DMS 273 treated with DMSO at 0.1 percent for 48 hours (cell line): ENCODE measurements at regions not wholly inside any gene's neighbourhood (a gene's known extent, or its start where the extent isn't known, plus 50 kb on each side); places are given as distances from the start of the nearest gene placed in this dataset.

Source experiments
- DNase-seq: peaks from one replicate; lab custom pipeline; 2025; lab: John Stamatoyannopoulos, UW

DNA sequence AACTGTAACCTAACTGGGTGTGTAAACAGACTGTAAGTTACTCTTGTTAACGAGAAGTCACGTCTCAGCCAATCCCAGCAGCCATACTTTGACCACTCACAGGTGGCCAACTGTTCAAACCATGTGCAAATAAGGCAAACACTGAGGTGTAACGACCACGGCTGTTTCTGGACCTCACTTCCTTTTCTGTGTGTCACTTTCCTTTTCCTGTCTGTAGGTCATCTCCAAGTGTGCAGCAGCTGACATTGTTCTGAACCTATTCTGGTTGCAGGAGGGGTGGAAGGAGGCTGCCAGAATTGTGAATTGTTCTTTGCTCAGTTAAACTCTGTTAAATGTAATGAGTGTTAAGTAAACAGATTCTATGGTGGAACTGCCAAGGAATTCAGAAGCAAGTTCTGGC lies 627.4 kb downstream of the KCNJ2 start:
- DNase-seq: no peak

DNA sequence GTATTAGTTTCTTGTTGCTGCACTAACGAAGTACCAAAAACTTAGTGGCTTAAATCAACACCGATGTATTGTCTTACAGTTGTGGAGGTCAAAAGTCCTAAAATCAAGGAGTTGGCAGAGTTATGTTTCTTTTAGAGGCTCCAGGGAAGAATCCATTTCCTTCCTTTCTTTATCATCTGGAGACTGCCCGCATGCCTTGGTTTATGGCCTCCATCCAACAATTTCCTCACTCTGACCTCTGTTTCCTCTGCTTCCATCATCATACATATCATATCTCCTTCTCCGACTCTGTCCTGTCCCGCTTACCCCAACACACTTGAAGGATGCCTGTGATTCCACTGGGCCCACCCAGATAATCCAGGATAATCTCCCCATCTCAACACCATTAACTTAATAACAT lies 627.8 kb downstream of the KCNJ2 start:
- DNase-seq: no peak

DNA sequence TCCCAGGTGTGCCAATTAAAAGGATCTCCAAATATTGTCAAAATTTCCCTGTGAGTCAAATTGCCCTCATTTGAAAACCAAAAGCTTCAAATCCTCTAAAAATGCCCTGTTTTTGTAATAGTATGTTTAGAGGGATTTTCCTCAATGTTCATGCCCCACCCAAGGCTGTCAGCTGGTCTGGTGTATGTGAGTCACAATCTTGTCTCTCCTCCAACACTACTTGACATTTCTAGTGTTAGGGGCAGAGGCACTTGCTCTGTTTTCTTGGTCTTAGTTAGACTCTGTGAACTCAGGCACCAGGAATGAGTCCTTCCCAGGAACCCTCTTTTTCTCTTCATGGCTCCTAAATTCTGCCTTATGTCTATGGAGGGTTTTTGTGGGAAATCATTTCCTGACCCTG lies 634.8 kb downstream of the KCNJ2 start:
- DNase-seq: no peak

DNA sequence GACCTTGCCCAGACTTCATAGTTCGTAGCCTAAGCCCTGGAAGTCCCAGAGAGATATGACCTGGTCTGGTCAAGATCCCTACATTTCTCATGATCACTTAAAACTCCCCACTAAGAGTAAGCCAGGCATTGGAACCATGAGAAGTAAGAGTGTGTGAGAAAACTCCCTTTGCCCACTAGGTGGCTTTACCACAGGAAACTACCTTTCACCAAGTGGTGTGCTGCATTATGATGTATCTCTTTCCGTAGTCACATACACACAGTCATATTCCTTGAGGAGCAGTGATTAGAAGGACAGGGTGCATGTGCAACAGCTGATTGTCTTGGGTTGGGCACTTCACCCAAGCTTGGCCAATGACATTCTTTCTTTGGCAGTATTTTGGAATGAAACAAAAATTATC lies 639.3 kb downstream of the KCNJ2 start:
- DNase-seq: no peak

DNA sequence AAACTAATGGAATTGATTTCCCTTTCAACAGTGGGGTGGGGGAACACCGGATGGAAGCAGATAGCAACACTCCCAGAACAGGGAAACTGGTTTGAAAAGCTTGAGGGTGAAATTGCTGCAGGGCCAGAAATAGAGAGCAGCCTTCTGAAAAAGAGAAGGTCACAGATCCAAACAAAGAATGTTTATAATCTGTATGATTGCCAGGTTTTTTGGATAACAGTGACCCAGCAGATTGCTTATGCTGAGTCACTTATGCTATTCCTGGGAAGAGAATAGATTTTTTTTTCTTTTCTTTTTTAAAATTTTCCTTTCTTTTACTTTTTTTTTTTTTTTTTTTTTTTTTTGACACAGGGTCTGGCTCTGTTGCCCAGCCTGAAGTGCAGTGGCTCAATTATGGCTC lies 641.3 kb downstream of the KCNJ2 start:
- DNase-seq: no peak

DNA sequence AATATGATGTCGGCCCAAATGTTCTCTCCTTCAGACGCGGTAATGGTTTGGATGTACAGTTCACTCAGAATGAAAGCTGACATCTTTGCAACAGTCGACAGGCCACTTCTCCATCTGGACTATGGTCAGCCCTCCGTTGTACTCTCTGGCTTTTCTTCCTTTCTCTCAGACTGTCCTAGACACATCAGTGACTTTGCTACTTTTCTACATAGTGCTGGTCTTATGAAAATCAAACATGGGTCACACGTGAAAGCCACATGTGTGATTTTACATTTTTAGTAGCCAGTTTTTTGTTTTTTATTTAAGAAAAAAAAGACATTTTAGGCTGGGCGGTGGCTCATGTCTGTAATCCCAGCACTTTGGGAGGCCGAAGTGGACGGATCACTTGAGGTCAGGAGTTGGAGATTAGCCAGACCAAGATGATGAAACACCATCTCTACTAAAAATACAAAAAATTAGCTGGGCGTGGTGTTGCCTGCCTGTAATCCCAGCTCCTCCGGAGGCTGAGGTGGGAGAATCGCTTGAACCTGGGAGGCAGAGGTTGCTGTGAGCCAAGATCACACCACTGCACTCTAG lies 644.1 kb downstream of the KCNJ2 start:
- DNase-seq: no peak

DNA sequence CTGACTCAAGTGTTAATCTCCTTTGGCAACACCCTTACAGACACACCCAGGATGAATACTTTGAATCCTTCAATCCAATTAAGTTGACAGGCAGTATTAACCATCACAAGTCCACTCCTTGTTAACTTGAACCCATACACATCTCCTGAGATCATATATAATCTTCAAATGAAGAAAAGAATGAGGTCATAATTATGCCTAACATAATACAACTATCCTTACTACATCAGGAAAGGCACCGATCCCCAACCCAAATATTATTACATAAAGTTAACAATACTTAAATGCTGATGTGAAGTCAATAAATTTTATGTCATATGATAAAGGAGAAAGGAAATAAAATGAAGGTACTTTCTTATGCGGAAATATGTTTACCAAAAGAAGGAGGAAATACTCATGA lies 649.9 kb downstream of the KCNJ2 start:
- no peak for DNase-seq

DNA sequence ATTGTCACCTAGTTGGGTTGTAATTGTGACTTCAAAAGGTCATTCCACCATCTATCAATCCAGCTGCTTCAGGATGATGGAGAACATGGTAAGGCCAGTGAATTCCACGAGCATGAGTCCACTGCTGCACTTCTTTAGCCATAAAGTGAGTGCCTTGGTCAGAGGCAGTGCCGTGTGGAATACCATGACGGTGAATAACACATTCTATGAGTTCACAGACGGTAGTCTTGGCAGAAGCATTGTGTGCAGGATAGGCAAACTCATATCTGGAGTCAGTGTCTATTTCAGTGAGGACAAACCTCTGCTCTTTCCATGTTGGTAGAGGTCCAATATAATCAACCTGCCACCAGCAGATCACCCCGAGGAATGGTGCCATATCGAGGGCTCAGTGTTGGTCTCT lies 650.9 kb downstream of the KCNJ2 start:
- no peak for DNase-seq

DNA sequence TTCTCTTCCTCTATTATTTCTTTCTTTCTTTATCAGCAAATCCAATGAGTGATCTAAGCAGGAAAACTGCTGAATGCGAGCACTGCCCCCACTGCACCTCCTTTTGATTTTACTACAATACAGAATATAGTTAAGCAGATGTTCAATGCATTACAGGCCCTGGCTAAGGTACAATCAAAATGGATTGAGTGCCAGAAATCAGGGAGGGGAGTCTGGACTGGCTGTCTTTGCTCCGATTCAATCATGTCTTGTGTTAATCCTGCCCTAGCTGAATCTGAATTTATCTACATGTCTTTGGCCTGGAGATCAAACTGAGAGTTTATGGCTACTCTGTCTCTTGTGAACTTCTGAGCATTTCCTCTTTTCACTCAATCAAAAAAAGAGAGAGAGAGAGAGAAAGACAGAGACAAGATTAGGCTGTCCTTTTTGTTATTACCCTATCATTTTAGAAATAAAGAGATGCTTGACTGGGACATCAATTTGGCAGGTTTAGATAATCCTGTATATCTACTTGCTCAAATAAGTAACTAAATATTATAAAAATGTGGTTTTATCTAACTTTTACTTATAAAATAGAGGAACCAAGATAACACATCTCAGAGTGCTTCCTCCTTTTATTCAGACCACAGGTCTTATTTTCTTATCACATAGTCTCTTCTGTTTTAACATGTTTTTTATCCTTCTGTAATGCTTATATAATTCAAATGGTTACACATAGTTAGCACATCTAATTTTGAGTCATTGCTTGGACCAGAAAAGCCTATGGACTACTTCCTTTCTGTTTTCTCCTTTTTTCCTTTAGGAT lies 656.2 kb downstream of the KCNJ2 start:
- DNase-seq: no peak

DNA sequence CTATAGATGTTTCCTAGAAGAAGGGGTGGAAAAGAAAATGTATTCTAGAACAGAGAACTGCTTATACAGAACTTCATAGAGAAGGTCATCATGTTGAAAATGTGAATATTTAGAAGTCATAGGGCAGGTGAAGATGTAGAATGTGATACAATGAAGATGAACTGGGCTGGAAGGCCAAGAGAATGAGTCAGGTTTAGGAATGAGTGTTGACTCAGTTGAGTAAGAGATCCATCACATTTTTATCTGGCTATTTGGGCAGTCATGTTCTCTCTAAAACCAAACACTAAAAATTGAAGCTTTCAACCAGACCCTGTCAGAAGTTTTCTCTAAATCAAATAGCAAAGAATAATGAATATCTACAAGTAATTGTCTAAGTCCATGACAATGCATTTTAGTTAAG lies 660.5 kb downstream of the KCNJ2 start:
- DNase-seq: no peak

DNA sequence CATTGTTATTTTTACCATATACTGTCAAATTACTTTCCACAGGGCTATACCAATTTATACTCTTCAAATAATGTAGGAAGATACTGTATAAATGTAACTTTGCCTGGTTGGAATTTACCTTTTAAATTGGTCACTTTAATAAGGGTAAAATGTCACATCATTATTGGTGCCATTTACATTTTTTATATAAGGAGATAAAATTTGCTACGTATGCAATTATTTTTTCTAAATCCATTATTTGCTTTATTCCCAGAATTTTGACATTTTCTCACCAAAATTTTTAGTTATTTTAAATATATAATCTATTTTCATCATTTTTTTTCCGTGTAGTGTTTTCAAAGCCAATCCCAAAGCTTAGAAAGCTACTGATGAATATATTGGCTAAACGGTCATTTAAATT lies 664.7 kb downstream of the KCNJ2 start:
- no peak for DNase-seq

DNA sequence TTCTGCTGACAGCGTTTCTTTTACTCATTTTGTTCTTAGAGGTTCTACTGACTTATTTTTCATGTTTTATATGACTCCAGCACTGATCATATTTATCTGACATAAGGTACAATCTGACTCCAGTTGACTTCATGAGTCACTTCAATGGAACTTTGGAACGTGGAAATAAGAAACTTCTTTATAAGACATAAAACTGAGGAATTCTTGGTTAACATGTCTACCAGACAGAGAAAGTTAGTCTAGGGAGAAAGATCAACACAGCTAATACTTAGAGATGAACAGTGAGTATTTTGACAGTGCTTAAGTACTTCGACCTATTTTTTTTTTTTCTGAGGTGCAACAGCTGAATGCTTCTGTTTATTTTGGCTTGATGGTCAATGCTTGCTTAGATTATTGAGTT lies 679.5 kb downstream of the KCNJ2 start:
- DNase-seq: no peak

DNA sequence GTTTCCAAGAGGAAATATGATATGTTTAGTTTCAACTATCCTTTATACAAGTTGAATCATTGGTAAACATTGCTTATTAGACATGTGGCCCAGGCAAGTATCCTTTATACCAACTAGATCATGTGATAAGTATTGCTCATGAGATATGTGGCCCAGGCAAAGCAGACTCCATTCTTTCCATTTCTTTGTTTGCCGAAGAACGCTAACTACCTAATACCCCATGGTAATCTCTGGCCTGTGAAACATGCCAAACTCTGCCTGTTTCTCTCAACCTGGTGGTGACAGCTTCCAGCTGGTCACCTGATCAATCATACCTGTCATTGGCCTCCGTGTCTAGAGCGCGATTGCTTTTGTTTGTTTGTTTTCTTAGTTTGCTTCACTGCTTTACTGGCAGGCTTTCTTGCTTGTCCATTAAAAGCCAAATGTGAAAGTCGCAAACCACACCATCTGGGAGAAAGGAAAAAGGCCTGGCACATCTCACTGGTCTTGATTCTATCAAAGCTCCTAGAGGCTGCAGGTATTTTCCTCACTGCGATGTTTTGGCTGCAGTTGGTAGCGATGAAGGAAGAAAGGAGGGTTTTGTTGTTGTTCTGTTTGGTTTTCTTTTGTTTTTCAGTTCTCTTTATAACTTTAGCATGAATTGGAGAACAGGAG lies 686.2 kb downstream of the KCNJ2 start:
- no peak for DNase-seq

DNA sequence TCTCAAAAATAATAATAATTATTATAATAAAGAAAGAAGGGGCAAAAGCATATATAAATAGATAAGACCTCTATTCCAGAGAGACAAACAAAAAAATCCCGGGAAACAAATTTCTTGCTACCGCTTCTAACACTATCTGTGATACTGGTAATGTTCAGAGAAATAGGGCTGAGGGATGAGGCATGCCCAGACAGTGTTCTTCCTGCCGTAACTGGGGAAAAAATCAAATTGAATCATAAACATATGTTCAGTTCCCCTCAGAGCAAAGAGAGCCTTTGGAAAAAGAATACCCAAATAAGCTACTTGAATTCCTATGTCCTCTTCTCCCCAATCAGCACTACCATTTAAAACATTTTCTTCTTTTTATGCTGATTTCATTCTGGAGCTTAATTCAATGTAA lies 688.0 kb downstream of the KCNJ2 start:
- no peak for DNase-seq

DNA sequence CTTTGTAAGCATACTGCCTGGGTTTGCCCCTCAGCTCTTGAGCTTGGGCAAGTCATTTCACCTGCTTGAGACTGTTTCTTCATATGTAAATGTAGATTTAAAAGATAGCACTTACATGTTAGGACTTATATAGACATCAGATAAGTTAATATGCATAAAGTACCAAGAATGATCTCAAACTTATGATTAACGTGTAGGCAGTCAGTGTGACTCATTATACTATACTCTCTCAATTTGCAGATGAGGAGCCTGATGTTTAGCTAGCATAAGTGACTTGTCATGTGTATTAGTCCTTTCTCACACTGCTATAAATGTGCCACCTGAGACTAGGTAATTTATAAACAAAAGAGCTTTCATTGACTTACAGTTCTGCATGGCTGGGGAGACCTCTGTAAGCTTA lies 690.5 kb downstream of the KCNJ2 start:
- no peak for DNase-seq

DNA sequence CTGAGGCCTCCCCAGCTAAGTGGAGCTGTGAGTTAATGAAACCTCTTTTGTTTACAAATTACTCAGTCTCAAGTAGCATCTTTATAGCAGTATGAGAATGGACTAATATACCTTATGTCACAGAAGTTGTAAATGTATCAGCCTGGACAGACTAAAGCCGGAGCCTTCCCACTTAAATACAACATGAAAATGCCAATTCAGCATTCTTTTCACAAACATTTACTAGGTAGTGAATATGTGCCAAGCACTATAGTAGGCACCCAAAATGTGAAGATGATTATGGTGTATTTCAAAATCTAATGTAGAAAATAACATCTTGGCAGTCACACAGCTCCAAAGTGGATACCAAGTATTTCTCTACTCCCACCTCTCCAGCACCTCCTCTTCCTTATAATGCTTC lies 693.0 kb downstream of the KCNJ2 start:
- no peak for DNase-seq

DNA sequence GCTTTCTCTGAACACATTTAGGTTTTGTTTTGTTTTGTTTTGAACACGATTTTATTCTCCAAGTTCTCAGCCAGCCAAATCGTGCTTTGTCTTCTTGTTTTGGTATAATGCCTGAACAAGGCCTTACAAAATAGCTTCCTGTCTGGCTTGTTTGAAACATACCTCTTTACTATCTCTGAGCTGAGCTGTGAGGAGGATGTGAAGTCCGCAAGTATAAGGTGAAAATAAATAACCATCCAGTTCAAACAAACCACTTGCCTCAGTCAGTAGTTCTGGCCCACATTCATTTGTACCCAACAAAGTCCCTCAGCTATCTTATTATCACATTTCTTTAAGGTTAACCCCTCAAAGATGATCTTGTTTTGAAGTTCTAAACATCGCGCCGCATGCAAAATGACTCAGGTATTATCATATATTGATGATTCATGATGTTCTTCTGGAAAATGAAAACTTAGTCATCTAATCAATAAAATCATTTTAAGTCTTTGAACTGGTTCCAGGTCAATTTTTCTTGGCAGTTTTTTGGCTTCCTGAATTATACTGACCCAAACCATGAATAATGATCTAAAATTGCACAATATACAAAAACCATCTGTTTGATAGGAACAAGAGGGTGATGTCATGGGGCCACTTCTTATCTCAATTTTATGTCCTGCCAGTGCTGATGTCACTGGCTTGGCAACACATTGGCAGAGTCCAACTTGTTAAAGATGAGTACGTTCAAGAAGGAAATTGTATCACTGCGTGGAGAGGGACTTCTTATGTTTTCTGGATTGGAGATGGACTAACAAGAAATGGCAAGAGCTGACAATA lies 694.3 kb downstream of the KCNJ2 start:
- DNase-seq: no peak

DNA sequence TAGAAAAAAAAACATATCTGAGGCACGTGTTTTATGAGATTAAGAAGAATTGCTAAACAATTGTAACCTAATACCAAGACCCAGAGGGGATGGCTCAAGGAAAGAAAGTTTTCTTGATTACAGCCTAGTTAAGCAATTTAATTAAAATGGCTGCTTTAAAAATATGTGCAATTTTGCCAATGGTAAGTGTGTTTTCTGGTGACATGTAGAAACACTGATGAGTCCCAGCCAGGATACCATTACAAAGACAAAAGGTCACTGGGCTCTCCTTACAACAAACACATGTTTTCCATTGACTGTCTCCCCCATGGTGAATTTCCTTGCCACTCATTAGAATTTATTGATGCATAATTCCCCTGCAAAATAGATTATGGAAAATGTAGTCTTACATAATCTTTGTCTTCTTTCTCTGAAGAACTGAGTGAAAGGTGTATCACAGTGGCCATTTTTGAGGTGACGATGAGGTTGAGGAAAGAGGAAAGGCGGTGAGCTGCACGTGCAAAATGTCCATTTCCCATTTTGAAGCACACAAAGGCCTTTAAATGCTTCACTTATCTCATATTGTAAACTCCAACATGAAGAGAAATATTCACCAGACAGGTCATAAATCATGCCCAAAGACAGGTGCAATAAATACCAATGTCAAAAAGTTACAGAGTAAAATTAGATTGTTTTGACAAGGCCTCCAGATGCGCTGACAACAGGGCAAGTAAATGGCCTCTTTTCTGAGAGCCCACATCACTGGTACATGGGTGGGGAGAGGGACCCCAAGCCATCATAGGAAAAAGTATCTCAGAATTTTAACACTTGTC lies 696.9 kb downstream of the KCNJ2 start:
- no peak for DNase-seq

DNA sequence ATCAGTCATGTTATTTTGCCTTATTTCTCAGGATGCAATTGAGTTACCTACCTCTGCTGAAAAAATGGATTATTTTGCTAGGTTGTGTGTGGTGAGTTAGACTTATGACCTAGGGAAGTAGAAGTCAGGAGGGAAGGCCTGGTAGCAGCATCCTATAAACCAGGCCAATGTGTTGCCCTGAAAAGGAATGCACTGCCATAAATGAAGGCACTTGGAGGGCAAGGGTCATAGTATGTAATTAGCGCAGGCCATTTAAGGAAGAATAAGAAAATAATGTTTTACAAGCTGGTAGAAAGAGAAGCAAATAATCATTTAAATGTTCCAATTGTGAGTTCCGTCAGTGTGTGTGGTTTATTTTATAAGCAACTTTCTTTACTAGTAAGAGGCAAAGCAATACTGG lies 698.8 kb downstream of the KCNJ2 start:
- DNase-seq: no peak

DNA sequence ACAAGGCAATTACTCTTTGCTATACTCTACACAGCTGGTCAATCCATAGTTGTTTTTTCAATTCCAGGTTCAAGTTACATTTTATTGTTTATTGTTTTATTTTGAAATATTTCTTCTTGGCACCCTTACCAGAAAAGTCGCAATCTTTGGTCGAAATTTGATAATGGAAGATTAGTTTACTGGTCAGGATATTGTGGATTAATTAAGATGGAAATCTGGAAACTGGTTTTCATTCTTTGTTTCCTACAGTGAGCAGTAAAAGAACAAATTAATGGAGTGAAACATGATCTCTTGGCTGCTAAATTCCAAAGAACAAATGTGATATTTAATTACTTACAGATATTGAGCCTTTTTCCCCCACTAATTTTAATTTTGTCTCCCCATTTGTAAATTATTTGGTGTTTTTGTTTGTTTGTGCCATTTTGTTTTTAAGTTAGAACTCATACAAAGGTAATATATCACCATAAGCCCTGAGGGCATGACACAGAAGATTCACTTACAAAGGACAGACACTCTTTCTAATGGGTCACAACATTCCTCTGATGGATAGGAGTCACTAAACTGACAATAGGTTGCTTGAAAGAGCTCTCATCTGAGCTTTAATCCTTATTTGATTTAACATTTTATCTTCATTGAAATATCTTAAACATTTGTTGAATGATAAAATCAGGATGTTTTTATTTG lies 700.2 kb downstream of the KCNJ2 start:
- no peak for DNase-seq

DNA sequence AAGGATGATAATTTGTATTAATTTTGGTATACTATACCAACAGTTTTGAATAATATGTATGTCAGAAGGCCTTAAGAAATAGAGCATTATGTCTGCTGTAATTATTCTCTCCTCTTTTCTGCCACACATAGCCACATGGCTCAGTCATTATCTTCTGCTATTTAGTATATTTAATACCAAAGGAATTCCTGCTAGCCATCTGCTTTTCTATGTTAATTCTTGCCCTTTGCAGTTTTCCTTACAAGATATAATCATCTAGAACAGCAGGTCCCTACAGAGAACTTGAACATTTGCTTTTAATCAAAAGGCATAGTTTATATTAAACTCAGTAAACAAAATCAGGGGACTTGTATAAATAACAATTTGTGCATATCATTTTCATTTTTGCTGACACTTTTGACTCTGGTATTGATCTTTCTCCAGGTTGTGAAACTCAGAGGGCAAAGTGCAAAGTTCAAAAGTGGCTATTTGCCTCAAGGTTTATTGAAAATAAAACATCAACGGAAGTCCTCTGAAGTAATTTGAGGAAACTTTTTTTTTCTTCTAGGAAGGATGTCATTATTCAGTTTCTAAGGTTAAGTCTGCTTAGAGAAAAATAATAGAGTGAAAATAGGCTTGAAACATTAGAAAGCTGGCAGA lies 702.0 kb downstream of the KCNJ2 start:
- peak; percentile 82 for DNase-seq
